8988T (cell line): ENCODE measurements at regions not wholly inside any gene's neighbourhood (a gene's known extent, or its start where the extent isn't known, plus 50 kb on each side); places are given as distances from the start of the nearest gene placed in this dataset.

ENCODE experiments used
- DNase-seq: peaks from one replicate; pipeline ENCODE4 v3.0.0; 2011

DNA sequence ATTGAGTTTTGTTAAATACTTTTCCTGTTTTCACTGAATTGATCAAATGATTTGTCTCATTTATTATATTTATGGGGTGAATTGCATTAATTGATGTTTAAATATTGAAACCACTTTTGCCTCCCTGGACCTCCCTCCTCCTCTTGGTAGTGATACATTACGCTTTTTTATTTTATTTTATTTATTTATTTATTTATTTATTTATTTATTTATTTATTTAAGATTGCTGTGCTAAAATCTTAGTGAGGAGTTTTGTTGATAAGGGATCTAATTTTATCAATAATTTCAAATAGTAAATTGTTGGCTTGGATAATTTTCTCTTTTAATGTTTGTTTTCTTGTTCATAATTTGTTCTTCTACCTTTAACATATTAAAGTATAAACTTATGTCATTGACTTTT is 1281.0 kb upstream of the NXPH2 start:
- no peak for DNase-seq

DNA sequence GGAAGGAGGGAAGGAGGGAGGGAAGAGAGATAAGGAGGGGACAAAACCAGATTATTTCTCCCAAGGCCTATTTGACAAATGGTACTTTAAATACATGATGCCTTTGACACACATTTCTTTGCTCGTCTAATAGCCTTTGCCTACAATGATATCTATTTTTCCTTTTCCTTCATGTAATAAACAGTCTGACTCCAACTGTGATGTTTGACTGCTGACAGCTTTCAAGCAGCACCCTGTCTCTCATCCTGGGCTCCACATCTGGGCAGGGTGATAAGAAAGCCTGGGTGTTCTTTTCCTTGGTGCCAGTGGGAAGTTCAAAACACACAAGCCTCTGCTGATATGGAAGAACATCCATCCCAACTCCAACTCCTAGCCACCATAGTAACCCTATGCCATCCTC is 1277.7 kb upstream of the NXPH2 start:
- no peak for DNase-seq

GRCh38 chr2:140041811-140042210 is 1261.6 kb upstream of the NXPH2 start:
- no peak for DNase-seq

GRCh38 chr2:140041239-140041638 is 1261.0 kb upstream of the NXPH2 start:
- no peak for DNase-seq

DNA sequence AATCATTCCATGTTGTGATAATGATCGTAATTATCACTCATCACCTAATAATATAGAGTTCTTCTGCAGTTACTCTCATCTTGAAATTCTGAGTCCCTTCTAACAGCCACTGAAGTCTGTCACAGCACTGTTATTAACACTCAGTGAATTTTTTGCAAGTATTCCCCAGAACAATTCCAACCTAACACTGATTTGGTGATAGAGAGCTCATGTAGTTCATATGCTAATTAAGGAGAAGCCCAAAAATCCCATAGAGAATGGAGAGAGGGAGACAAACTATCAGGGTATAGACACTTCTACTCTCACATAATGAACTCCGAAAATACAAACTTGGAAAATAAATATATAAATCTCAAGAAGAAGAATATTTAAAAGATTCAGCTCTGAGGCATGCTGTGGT is 1253.4 kb upstream of the NXPH2 start:
- DNase-seq: no peak

GRCh38 chr2:140027966-140028365 is 1247.8 kb upstream of the NXPH2 start:
- DNase-seq: no peak

GRCh38 chr2:140027320-140027719 is 1247.1 kb upstream of the NXPH2 start:
- no peak for DNase-seq

- DNase-seq: no peak
These were observed 1243.1 kb upstream of the NXPH2 start for GRCh38 chr2:140023291-140023690.

GRCh38 chr2:140018541-140018940 is 1238.4 kb upstream of the NXPH2 start:
- DNase-seq: no peak

DNA sequence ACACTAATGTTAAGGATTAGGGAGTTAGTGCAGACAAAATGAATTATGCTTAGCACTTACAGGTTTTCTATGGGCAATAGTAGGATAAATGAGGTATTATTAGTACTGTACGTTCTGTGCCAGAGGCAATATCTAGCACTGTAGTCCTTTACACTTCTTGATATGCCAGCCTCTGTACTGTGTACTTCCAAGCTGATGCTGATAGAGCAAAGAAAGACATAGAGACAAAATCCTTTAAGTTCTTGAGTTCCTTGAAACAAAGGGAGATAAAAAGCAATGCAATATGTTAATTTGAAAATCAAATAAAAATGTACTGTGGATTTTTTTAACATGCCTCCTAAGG is 1234.0 kb upstream of the NXPH2 start:
- DNase-seq: no peak

GRCh38 chr2:140013545-140014203 is 1233.5 kb upstream of the NXPH2 start:
- no peak for DNase-seq

DNA sequence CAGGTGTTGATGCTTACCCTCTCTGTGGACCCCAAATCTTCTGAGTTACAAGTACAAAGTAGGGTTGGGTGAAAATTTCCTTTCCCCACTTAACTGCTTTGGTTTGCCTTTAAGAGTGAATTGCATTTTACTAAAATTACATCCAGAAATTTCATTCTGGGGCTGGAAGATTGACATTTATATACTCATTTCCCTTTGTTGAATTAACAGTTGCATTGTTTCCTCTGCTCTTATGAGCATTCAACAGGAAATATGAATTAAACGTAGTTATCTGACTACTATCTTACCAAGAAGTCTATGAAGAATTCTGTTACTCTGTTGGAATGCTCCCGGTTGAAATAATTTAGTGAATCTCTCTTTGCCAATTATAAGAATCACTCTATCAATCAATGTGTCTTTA is 1231.1 kb upstream of the NXPH2 start:
- no peak for DNase-seq

DNA sequence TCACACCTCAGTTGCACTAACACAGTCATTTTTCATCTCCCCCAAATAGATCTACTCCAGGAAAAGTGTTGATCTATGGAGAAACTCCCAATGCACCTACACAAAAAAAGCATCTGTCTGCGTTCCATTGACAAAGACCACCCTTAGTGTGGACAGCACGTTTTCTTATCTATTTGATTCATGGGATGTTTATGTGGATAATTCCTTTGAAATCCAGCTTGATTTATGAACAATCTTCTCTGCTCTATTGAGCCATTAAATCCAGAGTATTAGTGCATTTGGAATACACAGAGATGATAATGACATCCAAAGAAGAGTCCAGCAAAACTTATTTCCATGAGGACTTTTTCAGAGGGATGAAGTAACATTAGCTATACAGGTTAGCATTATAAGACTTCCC is 1221.9 kb upstream of the NXPH2 start:
- no peak for DNase-seq

- DNase-seq: no peak
These were observed 1212.6 kb upstream of the NXPH2 start for GRCh38 chr2:139992711-139993345.

GRCh38 chr2:139992078-139992477 is 1211.9 kb upstream of the NXPH2 start:
- no peak for DNase-seq

- DNase-seq: no peak
These were observed 1210.6 kb upstream of the NXPH2 start for GRCh38 chr2:139990646-139991335.

DNA sequence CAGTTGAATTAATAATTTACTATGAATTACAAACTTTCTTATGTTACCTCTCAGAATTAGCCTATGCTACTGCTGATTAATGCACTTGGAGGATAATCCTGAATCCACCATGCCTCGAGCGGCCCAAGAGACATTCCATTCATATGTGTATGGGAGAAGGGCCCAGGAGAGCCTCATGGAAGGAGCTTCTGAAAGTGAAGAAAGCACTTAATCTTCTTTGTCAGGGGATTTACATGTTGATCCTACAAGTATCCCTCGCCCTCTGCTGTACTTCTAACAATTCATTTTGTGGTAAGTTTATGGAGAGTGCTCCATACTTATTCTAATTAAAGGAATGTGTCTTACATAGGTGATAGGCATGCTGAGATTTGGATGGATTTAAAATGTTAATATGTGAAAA is 1189.1 kb upstream of the NXPH2 start:
- DNase-seq: no peak

- no peak for DNase-seq
These were observed 1188.4 kb upstream of the NXPH2 start for GRCh38 chr2:139968588-139968987.

DNA sequence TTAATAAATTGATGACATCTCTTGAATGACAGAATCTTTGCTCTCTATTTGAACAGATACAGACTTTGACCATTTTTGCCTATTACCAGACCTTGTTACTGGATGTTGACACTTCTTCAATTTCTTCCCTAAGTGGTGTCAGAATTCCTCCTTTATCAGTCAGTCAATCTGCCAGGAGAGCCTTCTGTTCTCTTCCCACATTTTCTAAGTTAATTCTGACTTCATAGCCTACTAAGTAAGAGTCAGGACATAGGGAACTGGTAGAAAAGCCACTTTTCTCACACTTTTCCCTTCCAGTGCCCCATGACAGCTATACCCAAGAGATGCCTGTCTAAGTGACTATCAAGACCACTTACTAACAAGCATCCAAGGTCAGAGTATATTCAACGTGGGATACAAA is 1187.5 kb upstream of the NXPH2 start:
- no peak for DNase-seq

DNA sequence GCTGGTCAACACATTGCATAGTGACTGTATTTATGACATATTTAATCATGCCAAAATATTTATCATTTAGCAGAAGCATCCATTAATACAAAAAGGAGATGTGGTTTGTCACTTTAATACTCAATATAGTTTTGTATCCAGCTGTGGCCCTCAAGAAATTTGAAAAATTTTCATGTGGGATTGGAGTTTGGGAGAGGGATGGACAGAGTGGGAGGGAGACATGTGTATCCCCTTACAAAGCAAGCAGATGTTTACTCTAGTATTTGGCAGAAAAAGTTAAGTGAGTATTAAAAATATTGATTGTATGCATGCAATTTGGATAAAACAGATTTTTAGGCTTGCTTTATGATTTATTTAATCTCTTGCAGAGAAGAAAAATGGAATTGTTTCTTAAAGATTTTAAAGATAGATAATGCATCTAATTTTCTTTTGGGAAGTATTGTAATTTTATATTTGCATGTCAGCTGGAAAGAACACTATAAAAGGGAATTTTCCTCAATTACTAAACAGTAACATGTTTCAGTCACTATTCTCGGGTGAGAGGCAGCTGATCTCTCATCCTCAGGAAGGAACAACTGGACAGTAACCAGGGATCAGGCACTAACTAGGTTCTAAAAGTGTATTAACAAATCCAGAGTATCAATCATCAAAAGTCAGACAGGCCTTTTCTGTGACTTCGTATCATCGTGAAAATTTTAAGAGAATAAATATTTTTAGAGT is 1184.7 kb upstream of the NXPH2 start:
- no peak for DNase-seq

DNA sequence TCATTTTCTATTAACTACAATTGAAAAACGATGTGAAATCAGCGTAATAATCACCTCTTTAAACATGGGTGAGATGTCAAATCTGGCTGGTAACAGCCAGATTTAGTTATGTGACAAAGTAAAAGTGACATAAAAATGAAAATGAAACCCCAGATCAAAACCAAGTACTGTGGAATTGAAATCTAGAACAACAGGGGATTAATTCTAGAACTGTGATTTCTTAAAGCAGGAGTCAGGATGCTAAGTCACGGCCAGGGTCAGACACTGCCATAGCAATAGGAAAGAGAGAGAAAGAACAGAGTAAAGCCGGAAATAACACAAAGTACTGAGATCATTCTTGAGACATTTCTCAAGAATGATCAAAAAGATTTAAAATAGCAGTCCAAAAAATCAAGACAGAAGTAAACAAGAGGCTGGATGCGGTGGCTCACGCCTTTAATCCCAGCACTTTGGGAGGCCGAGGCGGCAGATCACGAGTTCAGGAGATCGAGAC is 1183.7 kb upstream of the NXPH2 start:
- no peak for DNase-seq

DNA sequence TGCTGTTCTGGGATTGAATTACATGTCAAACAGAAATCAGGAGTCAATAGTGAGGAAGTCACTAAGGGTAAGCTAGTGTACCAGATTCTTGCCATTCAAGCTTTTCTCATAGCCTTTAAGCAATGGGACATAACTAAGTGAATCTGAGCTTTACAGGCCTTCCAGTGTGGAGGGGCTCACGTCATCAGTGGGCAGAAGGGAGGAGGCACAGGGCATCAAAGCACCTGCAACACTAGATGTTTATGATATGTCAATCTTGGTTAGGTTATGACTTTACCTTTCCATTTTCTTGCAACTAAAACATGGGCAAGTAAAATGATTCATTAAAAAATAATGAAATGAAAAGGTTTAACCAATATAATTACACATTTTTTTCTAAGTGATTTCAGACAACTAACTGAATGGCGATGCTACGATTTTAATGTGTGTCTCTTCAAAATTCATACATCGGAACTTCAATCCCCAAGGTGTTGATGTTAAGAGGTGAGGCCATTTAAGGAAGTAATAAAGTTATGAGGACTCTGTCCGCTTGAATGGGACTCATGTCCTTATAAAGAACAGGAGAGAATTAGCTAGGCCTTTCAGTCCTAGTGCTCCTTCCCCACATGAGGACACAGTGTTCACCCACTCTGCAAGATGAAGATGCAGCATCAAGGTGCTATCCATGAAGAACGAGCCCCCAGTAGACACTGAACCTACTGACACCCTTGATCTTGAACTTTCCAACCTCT is 1169.2 kb upstream of the NXPH2 start:
- DNase-seq: no peak

GRCh38 chr2:139946690-139947089 is 1166.5 kb upstream of the NXPH2 start:
- no peak for DNase-seq
